GM18951 (cell line): ENCODE measurements at regions not wholly inside any gene's neighbourhood (a gene's known extent, or its start where the extent isn't known, plus 50 kb on each side); places are given as distances from the start of the nearest gene placed in this dataset.

Experiments
- POLR2A ChIP-seq: IDR thresholded peaks from 4 replicates; pipeline ENCODE4 v1.6.1; 2011; ENCODE audit warnings: mild to moderate bottlenecking; ENCODE audit not compliant: insufficient read length, insufficient read depth; ENCODE audit errors: extremely low read depth
- in situ Hi-C: fragments of 300-500 bp; cut with MboI; formaldehyde crosslinking; loops from one replicate; pipeline ENCODE4 v1.12.0; 2022; ENCODE audit warnings: low sequenced_read_pairs, mixed read lengths, inconsistent platforms; ENCODE audit not compliant: unreplicated experiment

DNA sequence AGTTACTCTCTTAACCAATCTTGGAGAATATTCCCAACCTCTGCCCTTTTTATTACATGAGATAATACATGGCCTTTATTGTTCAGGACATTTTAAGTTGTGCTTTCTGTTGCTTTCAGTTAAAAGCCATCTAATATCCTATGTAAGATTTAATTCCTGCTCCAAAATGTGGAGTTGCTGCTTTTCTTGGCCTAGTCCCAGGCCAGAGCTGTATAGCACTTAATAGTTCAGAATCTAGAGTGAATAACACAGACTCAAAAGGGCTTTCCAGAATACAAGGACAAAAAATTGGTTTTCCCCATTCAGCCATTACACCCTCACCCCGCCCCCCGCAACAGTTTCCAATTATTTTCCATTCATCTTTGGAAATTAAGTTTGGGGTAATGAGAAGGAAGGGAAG lies 144.3 kb upstream of the SMAD1 start:
- TF ChIP-seq POLR2A, result no peak
- in situ Hi-C loops, result no loop called here

DNA sequence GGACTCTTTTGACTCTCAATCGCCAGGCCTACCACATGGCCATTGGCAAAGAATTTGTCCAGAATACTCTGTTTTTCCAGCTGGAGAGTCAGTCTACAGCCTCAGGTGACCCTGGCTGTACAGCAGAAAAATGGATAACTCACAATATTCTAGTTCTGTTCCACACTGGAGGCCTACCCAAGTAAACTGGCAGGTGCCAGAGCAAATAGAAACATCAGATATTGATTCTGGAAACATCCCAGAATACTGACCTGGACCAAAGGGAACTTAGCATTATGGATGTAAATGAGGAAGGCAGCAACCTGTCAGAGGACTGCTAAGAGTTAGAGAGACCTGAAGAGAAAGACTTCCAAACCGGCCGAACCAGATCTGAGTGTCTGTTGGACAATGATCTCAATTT lies 147.9 kb upstream of the SMAD1 start:
- in situ Hi-C loops, result no loop called here
- TF ChIP-seq POLR2A, result no peak

DNA sequence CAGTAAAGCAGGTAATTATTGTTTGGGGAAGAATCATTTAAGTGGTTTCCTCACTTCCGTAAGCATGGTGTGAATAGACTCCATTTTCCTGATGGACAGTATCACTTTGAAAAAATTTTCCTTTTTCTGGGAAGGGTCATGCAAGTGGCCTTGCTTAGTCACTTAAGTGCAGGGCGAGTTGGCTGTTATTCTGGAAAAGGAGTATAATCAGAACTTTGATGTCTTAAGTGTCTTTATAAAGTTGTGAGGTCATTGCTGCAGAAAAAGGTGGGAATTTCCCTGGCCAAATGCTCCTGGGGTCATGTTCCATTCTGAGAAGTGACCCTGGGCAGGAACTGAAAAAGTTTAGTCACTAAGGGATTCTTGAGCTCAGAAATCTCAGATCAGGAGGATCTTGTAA lies 146.1 kb upstream of the OTUD4 start:
- no peak for TF ChIP-seq POLR2A
- in situ Hi-C loops, result no loop called here

DNA sequence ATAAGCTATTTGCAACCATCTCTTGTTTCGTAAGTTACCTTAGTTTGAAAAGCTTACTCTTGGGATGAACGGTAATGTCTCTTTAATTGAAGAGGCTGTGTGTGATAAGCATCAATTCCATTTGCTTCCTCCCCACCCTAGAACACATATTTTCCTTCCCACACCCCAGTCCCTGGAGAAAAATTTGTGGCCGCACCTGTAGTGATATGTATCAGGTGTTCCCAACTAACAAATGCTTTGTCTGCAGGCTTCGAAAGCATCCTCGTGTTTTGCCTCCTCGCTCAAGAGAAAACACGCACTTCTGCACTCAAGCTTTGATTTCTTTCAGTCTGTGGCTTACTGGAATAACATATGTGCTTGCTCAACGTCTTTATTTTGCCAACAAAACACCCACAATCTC lies 143.8 kb upstream of the OTUD4 start:
- no peak for TF ChIP-seq POLR2A
- in situ Hi-C loops, result no loop called here

DNA sequence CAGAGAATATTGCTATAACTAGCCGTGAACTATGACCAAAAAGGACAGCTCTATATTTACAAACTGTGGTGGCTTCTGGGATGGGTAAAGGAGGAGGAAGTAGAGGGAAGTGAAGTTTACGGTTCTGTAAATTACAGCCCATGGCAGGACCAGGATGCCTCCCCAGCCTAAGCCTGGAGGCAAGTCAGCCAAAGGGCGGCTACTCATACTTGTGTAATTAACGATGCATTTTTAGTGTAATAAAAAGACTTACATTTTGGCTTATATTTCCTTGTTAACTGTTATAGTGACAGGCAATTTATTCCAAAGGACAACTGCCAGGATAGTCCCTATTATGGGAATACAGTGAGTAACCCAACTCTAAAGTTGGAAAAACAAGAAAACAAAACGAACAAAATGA lies 139.9 kb upstream of the OTUD4 start:
- in situ Hi-C loops, result no loop called here

DNA sequence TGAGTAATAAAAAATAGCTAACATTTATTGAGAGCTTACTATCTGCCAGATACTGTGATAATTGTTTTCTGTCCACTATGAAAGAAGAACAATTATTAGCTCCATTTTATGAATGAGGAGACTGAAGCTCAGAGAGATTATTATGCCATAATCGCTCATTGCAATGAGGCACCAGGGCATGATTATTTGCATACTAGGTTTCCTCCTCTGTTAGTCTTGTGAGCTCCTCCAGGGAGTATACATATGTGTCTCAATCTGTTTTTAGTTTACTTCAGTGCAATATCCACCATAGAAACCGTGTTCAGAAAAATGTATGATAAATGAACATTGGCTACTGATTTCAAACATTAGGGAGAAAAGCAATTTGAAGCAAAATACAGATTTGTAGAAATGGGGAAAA lies 139.4 kb upstream of the OTUD4 start:
- in situ Hi-C loops, result no loop called here
- TF ChIP-seq POLR2A, result no peak

More for the DNA sequence above, 139.9 kb upstream of the OTUD4 start:
- TF ChIP-seq POLR2A, result no peak

DNA sequence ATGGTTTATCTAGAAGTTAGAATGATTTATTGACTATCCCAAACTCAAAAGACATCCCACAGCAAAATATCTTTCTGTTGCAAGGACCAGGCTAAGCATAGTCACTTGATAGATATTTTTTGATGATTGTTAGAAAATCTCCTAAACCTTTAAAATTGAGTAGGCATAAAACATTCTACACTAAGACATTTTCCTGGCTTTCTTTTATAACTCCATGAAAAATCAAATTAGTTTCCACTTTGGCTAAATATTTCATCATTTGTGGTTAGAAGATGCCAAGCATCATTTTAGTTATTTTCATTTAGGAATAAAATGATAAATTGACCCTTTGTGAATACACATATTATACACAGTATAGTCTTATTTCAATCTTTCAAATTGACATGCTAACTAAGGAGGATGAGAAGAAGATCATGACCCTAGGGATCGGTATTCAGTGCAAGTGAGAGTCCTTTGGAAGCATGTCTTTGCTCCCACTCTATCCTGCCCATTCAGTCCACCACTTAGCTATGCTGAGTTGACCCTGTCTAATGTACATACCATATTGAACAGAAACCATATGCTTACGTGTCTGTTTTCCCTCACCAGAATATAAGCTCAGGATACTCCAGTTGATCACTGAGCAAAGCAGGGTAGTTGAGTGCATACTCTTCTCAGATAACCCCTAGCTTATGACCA lies 136.6 kb upstream of the OTUD4 start:
- TF ChIP-seq POLR2A, result no peak
- in situ Hi-C loops, result no loop called here

DNA sequence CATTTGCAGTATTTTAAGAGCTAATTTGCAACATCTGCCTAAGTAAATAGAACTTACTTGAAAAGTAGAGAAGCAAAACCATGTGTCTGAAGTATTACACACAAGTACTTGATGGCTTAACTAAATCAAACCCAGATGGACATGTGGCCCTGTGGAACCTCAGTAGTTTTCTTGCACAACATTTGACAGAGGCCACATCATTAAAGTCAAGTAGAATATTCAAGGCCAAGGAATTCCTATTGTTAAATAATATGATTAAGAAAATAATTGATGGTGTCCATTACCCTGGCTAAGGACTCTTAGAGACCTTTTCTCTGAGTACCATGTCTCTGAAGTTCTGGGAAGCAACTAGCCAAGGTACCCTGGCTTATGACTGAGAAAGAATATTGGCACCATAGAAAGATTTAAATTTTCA lies 135.4 kb upstream of the OTUD4 start:
- in situ Hi-C loops, result no loop called here
- TF ChIP-seq POLR2A, result no peak

DNA sequence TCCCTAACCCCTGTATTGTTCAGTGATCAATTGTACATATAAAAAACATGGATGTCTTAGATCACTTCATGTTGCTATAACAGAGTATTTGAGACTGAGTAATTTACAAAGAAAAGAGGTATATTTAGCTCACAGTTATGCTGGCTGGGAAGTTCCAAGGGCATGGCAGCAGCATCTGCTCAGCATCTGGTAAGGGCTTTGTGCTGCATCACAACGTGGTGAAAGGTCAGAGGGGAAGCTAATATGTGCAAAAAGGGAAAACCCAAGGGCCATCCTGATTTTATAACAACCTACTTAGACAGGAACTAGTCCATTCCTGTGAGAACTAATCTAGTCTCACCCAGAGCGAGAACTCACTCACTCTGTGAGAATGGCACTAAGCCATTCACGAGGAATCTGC lies 128.2 kb upstream of the OTUD4 start:
- in situ Hi-C loops, result no loop called here
- TF ChIP-seq POLR2A, result no peak

DNA sequence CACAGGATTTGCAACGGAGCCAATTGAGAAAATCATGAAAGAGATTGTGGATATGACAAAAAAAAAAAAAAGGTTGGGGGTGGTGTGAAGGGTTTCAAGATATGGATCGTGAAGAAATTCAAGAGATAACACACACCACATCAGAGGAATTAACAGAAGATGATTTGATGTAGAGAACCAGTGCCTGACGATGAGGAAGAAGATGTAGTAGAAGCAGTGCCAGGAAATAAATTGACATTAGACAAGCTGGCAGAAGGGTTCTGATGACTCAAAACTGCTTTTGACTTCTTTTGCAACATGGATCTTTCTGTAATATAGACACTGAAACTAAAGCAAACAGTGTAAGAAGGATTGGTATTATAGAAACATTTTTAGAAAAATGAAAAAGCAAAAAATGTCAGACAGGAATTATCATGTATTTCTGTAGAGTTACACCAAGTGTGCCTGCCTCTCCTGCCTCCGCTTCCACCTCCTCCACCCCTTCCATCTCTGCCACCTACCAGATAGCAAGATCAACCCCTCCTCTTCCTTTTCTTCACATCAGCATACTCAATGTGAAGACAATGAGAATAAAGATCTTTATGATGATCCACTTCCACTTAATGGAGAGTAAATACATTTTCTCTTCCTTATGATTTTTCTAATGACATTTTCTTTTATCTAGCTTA lies 127.5 kb upstream of the OTUD4 start:
- in situ Hi-C loops, result no loop called here
- no peak for TF ChIP-seq POLR2A

DNA sequence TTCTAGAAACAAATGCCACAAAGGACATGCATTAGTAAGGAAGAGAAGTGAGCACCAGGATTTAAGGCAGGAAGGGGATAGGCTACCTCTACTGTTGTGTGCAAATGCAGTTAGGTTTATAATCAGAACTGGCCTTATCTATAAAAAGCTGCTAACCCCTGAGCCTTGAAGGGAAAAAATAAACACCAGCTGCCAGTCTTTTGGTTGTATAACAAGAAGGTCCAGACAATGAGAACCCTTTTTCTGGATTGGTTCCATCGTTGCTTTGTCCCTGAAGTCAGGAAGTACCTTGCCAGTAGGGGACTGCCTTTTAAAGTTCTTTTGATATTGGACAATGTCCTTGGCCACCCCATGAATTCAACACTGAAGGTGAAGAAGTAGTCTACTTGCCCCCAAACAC lies 126.7 kb upstream of the OTUD4 start:
- in situ Hi-C loops, result no loop called here
- TF ChIP-seq POLR2A, result no peak

DNA sequence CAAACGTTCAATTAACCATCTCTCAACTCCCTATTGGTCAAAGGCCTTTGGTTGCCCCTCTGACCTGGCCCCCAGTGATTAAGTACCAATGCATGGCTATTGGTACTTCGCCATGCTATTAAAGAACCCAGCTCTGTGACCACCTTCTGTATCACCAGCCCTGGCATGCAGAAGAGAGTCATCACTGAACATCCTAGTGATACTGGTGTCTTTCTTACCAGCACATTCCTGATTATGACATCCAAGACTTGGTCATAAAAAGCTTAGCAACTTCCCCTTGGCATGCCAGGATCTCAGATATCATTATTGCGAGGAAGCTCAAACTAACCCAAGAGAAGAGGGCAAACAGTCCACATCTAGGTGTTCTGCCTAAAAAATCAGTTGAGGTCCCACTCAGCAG lies 122.3 kb upstream of the OTUD4 start:
- in situ Hi-C loops, result no loop called here
- TF ChIP-seq POLR2A, result no peak

DNA sequence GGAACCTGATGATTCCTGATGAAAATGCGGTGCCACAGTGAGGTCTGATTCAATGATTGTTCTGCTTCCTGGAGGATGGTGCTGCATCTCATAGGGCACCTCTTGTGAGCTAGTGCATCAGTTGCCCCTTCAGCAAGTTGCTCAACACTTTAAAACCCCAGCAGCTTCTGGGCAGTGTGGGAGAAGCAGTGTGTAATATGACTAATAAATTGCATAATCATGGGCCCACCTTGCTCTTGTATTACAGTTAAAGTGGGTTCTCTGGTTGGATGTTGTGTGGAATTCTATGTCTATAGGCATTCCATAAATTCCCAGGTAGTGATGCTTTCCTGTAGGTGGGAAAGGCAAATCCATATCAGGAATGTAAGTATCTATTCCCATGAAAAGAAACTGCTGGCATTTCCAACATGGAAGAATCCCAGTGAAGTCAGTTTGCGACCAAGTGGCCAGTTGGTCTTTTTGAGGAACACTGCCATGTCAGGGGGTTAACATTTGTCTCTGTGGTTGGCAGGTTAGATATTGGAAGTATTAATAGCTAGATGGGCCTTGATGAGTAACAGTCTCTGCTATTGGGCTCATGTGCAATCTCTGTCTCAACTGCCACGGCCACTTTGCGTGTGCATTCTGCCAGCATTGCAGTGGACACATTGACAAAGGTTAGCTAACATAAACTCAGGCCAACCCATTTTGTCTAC lies 121.1 kb upstream of the OTUD4 start:
- in situ Hi-C loops, result no loop called here
- TF ChIP-seq POLR2A, result no peak
